Kidney capillary endothelial cell (primary cell): ENCODE measurements at regions not wholly inside any gene's neighbourhood (a gene's known extent, or its start where the extent isn't known, plus 50 kb on each side); places are given as distances from the start of the nearest gene placed in this dataset.

Experiments
- DNase-seq: peaks from one replicate; pipeline ENCODE4 v3.0.0-alpha.2; 2018; ENCODE audit warnings: low spot score

GRCh38 chr10:8985651-8986050 lies 931.2 kb downstream of the GATA3 start:
- no peak for DNase-seq

- DNase-seq: no peak
These were observed 932.5 kb downstream of the GATA3 start for GRCh38 chr10:8986975-8987374.

GRCh38 chr10:8987712-8988111 lies 933.2 kb downstream of the GATA3 start:
- no peak for DNase-seq

DNA sequence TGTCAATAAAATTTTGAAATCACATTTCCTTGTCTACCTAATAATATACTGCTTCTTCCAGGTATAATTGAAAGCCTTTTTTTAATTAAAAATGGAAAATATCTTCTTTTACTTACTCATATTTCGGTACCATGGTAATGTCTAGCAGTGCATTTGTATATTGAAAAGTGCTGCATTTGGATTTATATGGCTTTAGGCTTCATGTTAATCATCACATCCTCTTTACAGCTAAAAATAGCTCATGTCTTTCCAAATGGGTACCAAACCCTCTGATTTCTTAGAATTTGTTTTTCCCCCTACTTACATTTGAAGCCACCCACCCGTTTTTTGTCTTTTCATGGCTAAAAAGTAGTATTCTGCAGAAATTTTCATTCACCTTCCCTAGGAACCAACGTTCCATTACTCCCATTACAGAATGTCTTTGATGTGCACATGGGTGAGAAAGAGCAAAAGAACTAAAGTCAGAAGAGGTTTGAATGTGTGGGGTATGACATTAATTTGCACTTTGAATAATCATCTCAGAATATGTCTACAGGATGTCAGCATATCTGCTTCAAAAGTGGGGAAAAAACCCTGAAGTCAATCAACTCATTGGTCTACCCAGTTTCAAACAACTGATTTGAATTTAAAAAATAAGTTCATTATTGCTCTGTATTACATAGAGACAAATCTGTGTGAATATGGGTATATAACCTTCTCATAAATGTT lies 935.9 kb downstream of the GATA3 start:
- DNase-seq: no peak

- DNase-seq: no peak
These were observed 937.5 kb downstream of the GATA3 start for GRCh38 chr10:8992009-8992408.

- DNase-seq: no peak
These were observed 939.4 kb downstream of the GATA3 start for GRCh38 chr10:8993864-8994263.

GRCh38 chr10:8998751-8999150 lies 944.3 kb downstream of the GATA3 start:
- no peak for DNase-seq

DNA sequence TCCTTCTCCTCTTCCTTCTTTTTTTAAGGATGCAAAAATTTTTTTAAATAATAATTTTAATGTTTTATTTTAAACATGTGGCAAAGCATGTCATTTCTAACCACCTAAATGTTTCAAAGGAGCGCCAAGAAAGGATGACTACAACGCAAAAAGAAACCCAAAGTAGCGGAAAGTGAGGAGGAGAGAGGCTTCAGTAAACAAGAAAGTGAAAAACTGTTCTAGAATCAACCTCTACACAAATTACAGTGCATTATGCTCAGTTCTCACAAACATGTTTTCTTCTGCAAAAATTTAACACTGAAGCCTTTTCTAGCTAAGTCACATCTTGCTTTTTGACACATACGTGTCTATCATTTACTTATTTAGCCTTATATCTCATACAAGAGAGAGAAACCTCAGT lies 948.6 kb downstream of the GATA3 start:
- DNase-seq: no peak

- DNase-seq: no peak
These were observed 950.2 kb downstream of the GATA3 start for GRCh38 chr10:9004736-9005135.

DNA sequence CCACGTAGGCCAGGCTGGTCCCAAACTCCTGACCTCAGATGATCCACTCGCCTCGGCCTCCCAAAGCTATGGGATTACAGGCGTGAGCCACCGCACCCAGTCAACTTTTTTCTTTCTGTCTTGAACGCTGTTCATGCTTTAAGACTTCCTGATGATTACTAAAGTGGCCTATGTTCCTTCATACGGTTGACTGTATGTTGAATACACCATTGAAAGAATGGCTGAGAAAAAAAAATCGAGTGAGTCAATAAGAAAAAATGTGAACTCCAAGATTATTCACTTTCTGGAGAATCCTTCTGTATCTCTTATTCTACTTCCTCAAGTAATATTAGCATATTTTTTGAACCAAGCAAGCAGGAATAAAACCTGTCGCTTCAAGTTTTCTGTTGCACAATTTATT lies 955.0 kb downstream of the GATA3 start:
- DNase-seq: no peak

DNA sequence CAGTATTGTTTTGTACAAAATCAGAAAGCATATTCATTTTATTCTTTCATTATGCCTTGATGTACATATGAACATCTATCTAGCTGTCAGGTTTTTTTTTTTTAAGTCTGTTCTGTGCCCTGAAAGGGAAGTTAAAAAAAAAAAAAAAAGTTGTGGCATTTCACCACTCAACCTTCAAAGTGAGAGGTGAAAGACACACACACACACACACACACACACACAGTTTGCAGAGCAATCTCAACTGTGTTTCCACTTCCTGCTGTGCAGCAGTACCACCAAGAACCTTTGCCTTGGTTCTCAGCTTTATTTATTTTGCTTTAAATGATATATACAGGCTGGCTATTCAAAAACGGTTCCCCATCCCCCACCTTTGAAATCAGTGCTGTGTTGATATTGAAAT lies 955.6 kb downstream of the GATA3 start:
- DNase-seq: no peak

GRCh38 chr10:9010931-9011670 lies 956.6 kb downstream of the GATA3 start:
- no peak for DNase-seq

DNA sequence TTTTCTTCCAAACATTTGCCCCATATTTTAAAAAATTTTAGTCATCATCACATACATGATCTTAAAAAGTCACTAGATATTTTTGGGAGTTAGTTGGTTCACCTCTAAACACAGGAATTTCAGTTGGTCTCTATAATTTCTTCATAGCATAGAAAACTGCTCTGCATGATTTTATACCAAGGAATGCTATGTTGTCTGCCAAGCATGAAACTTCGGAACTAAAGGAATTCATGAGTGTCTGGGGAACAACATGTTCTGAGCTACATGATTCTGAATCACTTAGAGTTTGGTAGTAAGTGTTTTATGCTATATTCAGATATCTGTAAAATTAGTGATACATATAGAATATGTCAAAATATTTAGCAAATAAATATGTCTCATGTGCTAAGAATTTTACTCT lies 957.8 kb downstream of the GATA3 start:
- no peak for DNase-seq

GRCh38 chr10:9015005-9015404 lies 960.5 kb downstream of the GATA3 start:
- no peak for DNase-seq

- no peak for DNase-seq
These were observed 961.0 kb downstream of the GATA3 start for GRCh38 chr10:9015447-9015846.

- DNase-seq: no peak
These were observed 962.4 kb downstream of the GATA3 start for GRCh38 chr10:9016930-9017329.

DNA sequence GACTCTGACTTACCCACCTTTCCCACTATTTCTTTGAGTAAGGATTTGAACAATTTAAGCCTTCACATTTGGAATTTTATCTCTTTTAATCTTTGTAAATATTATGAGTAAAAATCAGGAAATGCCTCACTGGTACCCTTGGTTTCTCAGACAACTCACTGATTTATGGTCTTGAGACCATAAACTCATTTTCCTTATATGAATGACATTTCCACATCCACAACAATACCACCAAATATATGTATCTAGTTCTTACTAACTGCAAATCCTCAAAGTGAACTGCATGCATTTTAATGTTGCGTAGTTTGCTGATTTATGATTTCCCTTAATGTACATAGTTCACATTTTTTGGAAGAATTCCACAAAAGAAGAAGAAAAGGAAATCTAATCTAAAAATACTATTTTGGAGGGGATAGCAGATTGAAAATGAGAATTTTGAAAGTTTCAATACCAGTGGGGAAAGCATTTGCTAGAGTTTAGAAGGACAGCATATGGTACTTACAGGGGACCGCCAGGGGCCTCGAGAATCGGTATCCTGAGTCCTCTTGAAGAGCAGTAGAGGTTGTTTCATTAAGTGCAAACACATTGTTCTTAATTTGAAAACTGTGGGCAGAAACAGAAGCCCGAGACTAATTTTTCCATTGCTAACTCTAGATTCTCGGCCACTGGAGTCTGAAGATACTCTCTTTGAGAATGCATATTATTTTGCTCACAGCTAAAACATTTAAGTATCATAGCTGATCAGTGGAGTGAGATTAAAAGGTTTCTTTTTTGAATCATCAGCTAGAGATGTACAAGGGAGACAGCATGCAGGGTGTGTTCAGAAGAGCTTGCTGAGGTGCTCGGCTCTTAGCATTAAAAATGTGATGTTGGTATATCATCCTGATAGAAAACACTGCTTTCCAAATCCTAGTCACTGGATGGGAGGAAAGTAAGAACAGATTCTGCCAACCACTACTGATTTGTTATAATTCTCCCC lies 964.0 kb downstream of the GATA3 start:
- no peak for DNase-seq

GRCh38 chr10:9023206-9023605 lies 968.7 kb downstream of the GATA3 start:
- no peak for DNase-seq

GRCh38 chr10:9024210-9024609 lies 969.7 kb downstream of the GATA3 start:
- DNase-seq: no peak

DNA sequence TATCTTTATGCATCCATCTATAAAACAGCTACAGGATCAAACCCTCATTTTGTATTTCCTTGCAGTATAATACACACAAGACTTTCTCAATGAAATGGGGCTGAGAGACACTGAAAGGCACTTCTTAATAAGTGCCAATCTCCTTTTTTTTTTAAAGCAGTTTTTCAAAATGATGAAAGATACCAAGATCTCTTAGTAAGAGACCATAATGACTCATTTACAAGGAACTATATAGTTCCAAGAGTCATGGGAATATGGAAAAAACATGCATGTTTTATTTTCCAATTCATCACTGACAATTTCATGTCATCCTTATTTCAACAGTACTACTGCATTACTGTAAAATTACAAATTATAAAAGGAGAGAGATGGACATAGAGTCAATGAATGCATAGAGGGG lies 973.7 kb downstream of the GATA3 start:
- DNase-seq: no peak

DNA sequence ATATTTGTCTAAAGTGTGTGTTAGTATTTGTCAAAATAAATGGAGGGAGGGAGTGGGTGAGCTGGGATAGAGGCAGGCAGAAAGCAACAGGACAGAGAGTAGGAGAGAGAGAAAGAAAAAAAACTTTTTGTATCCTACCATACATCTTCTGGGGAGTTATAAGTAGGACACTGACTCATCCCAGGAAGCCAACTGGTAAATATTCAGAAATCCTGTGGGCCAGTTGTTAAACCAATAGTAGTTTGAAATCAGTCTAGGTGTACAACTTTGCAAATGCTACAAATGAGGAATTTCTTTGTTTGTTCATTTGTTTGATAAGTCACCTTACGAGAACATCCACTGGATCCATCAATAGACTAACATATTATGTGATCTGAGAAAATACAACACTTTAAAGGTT lies 980.9 kb downstream of the GATA3 start:
- DNase-seq: no peak

DNA sequence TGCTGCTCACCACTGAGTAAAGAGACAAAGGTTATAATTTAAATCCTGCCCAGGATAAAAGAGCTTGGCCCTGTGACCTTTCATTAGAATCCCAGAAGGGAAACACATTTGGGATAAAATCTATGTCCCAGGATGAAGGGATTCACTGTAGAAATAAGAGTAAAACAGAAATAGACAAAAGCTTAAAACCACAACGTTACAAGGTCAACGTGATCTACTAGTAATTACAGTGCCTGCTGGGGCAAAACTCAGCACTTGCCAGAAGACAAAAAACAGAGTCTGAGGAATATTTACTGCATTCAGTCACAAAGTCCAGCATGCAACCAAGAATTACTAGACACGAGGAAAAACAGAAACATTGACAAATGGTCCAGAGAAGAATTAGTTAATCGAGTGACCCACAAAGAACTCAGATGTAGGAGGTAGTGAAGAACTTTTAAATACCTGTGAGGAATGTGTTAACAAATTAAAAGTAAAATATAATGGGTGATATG lies 982.3 kb downstream of the GATA3 start:
- no peak for DNase-seq
